Activated T-helper 17 cell treated with anti-CD3 and anti-CD28 coated beads, Interleukin-2, amount 50 U/mL, for 72 hours (primary cell): ENCODE measurements at regions not wholly inside any gene's neighbourhood (a gene's known extent, or its start where the extent isn't known, plus 50 kb on each side); places are given as distances from the start of the nearest gene placed in this dataset.
"Not testable (repeated sequence)": the region's sequence is repeated elsewhere in the genome, so short reads cannot be mapped to it uniquely, and the experiment has no call there.

Experiments
- ATAC-seq: fragments of 150-1000 bp; cut with Tn5 transposase; replicated peaks from 2 replicates; pipeline ENCODE4 v1.10.0; 2021; ENCODE audit warnings: mild to moderate bottlenecking, moderate library complexity
- H3K27ac Mint-ChIP-seq: one replicate; pipeline ENCODE4 v1.8.0; 2022; ENCODE audit warnings: mixed read lengths
- H3K27me3 Mint-ChIP-seq: one replicate; pipeline ENCODE4 v1.8.0; 2022; ENCODE audit warnings: mixed read lengths
- H3K36me3 Mint-ChIP-seq: one replicate; pipeline ENCODE4 v1.8.0; 2022; ENCODE audit warnings: low read depth, mild to moderate bottlenecking, mixed read lengths
- H3K4me1 Mint-ChIP-seq: one replicate; pipeline ENCODE4 v1.8.0; 2022; ENCODE audit warnings: mixed read lengths
- H3K4me3 Mint-ChIP-seq: one replicate; pipeline ENCODE4 v1.8.0; 2022; ENCODE audit warnings: mild to moderate bottlenecking, mixed read lengths
- H3K9me3 Mint-ChIP-seq: one replicate; pipeline ENCODE4 v1.8.0; 2022; ENCODE audit warnings: mixed read lengths

- no peaks in the 10 kb centered on the region for H3K36me3 Mint-ChIP-seq
- H3K4me3 Mint-ChIP-seq, result no peak overlapping the region
- no peak for ATAC-seq
- H3K9me3 Mint-ChIP-seq, result peaks cover 8% of the 10 kb centered on the region
- H3K27ac Mint-ChIP-seq, result no peak overlapping the region
- H3K4me1 Mint-ChIP-seq, result no peaks in the 10 kb centered on the region
- H3K27me3 Mint-ChIP-seq, result no peaks in the 10 kb centered on the region
These were observed 739.3 kb downstream of the NR2F1-AS1 start for GRCh38 chr5:92841604-92842155.

GRCh38 chr5:92838253-92838652, 742.8 kb downstream of the NR2F1-AS1 start:
- no peak for ATAC-seq
- Mint-ChIP-seq H3K9me3 (peaks cover 14% of the 10 kb centered on the region), H3K4me3 (no peak overlapping the region), H3K27me3 (no peaks in the 10 kb centered on the region), H3K36me3 (no peaks in the 10 kb centered on the region), H3K27ac (no peak overlapping the region), H3K4me1 (no peaks in the 10 kb centered on the region)

- H3K4me1 Mint-ChIP-seq, result no peaks in the 10 kb centered on the region
- no peaks in the 10 kb centered on the region for H3K36me3 Mint-ChIP-seq
These were observed 743.9 kb downstream of the NR2F1-AS1 start for GRCh38 chr5:92836855-92837755.

GRCh38 chr5:92835712-92836111, 745.3 kb downstream of the NR2F1-AS1 start:
- ATAC-seq, result no peak
- Mint-ChIP-seq H3K27me3 (no peaks in the 10 kb centered on the region), H3K4me1 (no peaks in the 10 kb centered on the region), H3K4me3 (no peak overlapping the region), H3K27ac (no peak overlapping the region), H3K9me3 (peaks cover 10% of the 10 kb centered on the region), H3K36me3 (no peaks in the 10 kb centered on the region)

More at GRCh38 chr5:92836855-92837755, 743.9 kb downstream of the NR2F1-AS1 start:
- no peak overlapping the region for H3K27ac Mint-ChIP-seq
- H3K4me3 Mint-ChIP-seq, result no peak overlapping the region
- H3K27me3 Mint-ChIP-seq, result no peaks in the 10 kb centered on the region
- peaks cover 18% of the 10 kb centered on the region for H3K9me3 Mint-ChIP-seq
- ATAC-seq, result no peak

- H3K27ac Mint-ChIP-seq, H3K9me3 Mint-ChIP-seq, H3K36me3 Mint-ChIP-seq, H3K4me1 Mint-ChIP-seq, H3K4me3 Mint-ChIP-seq, H3K27me3 Mint-ChIP-seq, ATAC-seq: not testable (repeated sequence)
These were observed 757.5 kb downstream of the NR2F1-AS1 start for GRCh38 chr5:92823551-92823950.

GRCh38 chr5:92822183-92822582, 758.8 kb downstream of the NR2F1-AS1 start:
- Mint-ChIP-seq H3K27ac (no peak overlapping the region), H3K4me1 (no peaks in the 10 kb centered on the region), H3K36me3 (no peaks in the 10 kb centered on the region), H3K27me3 (no peaks in the 10 kb centered on the region), H3K9me3 (no peaks in the 10 kb centered on the region), H3K4me3 (no peak overlapping the region)
- ATAC-seq, result no peak

- peaks cover 9% of the 10 kb centered on the region for H3K9me3 Mint-ChIP-seq
These were observed 771.1 kb downstream of the NR2F1-AS1 start for GRCh38 chr5:92809855-92810465.

GRCh38 chr5:92808474-92808873, 772.5 kb downstream of the NR2F1-AS1 start:
- H3K36me3 Mint-ChIP-seq, result no peaks in the 10 kb centered on the region
- H3K27ac Mint-ChIP-seq, result no peak overlapping the region
- H3K27me3 Mint-ChIP-seq, result no peaks in the 10 kb centered on the region
- H3K9me3 Mint-ChIP-seq, result peaks cover 3% of the 10 kb centered on the region
- ATAC-seq, result no peak
- H3K4me3 Mint-ChIP-seq, result no peak overlapping the region
- no peaks in the 10 kb centered on the region for H3K4me1 Mint-ChIP-seq

More at GRCh38 chr5:92809855-92810465, 771.1 kb downstream of the NR2F1-AS1 start:
- Mint-ChIP-seq H3K4me1 (no peaks in the 10 kb centered on the region), H3K27me3 (no peaks in the 10 kb centered on the region), H3K36me3 (no peaks in the 10 kb centered on the region), H3K4me3 (no peak overlapping the region), H3K27ac (no peak overlapping the region)
- ATAC-seq, result no peak

- no peaks in the 10 kb centered on the region for H3K9me3 Mint-ChIP-seq
- H3K27me3 Mint-ChIP-seq, result no peaks in the 10 kb centered on the region
- H3K36me3 Mint-ChIP-seq, result no peaks in the 10 kb centered on the region
- no peak overlapping the region for H3K27ac Mint-ChIP-seq
- no peaks in the 10 kb centered on the region for H3K4me1 Mint-ChIP-seq
- no peak for ATAC-seq
- H3K4me3 Mint-ChIP-seq, result no peak overlapping the region
These were observed 773.9 kb downstream of the NR2F1-AS1 start for GRCh38 chr5:92807085-92807484.

- H3K4me1 Mint-ChIP-seq, result no peaks in the 10 kb centered on the region
- H3K4me3 Mint-ChIP-seq, result no peak overlapping the region
- no peaks in the 10 kb centered on the region for H3K9me3 Mint-ChIP-seq
- H3K36me3 Mint-ChIP-seq, result no peaks in the 10 kb centered on the region
- ATAC-seq, result no peak
- H3K27me3 Mint-ChIP-seq, result no peaks in the 10 kb centered on the region
- H3K27ac Mint-ChIP-seq, result no peak overlapping the region
These were observed 775.6 kb downstream of the NR2F1-AS1 start for GRCh38 chr5:92805446-92805845.

GRCh38 chr5:92801911-92802310, 779.1 kb downstream of the NR2F1-AS1 start:
- H3K27ac Mint-ChIP-seq, result no peak overlapping the region
- no peaks in the 10 kb centered on the region for H3K36me3 Mint-ChIP-seq
- H3K27me3 Mint-ChIP-seq, result no peaks in the 10 kb centered on the region
- no peaks in the 10 kb centered on the region for H3K4me1 Mint-ChIP-seq
- H3K9me3 Mint-ChIP-seq, result peaks cover 5% of the 10 kb centered on the region
- H3K4me3 Mint-ChIP-seq, result no peak overlapping the region
- ATAC-seq, result no peak

GRCh38 chr5:92800365-92800764, 780.7 kb downstream of the NR2F1-AS1 start:
- Mint-ChIP-seq H3K27me3 (no peaks in the 10 kb centered on the region), H3K27ac (no peak overlapping the region), H3K4me1 (no peaks in the 10 kb centered on the region), H3K9me3 (peaks cover 7% of the 10 kb centered on the region), H3K4me3 (no peak overlapping the region), H3K36me3 (no peaks in the 10 kb centered on the region)
- ATAC-seq, result no peak

GRCh38 chr5:92795633-92796032, 785.4 kb downstream of the NR2F1-AS1 start:
- Mint-ChIP-seq H3K4me1 (no peaks in the 10 kb centered on the region), H3K4me3 (no peak overlapping the region), H3K27ac (no peak overlapping the region), H3K36me3 (no peaks in the 10 kb centered on the region), H3K9me3 (peaks cover 21% of the 10 kb centered on the region), H3K27me3 (no peaks in the 10 kb centered on the region)
- ATAC-seq, result no peak

- H3K9me3 Mint-ChIP-seq, result no peaks in the 10 kb centered on the region
- no peaks in the 10 kb centered on the region for H3K27me3 Mint-ChIP-seq
- no peak for ATAC-seq
- H3K36me3 Mint-ChIP-seq, result no peaks in the 10 kb centered on the region
- no peaks in the 10 kb centered on the region for H3K4me1 Mint-ChIP-seq
- H3K4me3 Mint-ChIP-seq, result no peak overlapping the region
- H3K27ac Mint-ChIP-seq, result no peak overlapping the region
These were observed 801.0 kb downstream of the NR2F1-AS1 start for GRCh38 chr5:92780057-92780456.

- no peak overlapping the region for H3K27ac Mint-ChIP-seq
- no peaks in the 10 kb centered on the region for H3K4me1 Mint-ChIP-seq
- no peak for ATAC-seq
- H3K27me3 Mint-ChIP-seq, result no peaks in the 10 kb centered on the region
- no peak overlapping the region for H3K4me3 Mint-ChIP-seq
- H3K36me3 Mint-ChIP-seq, result no peaks in the 10 kb centered on the region
- H3K9me3 Mint-ChIP-seq, result no peaks in the 10 kb centered on the region
These were observed 801.5 kb downstream of the NR2F1-AS1 start for GRCh38 chr5:92779536-92779935.
